ENCODE measurements at regions not wholly inside any gene's neighbourhood (a gene's known extent, or its start where the extent isn't known, plus 50 kb on each side); places are given as distances from the start of the nearest gene placed in this dataset.
A peak's percentile ranks its signal among the peaks of the same experiment; 100 is the strongest.

DNA sequence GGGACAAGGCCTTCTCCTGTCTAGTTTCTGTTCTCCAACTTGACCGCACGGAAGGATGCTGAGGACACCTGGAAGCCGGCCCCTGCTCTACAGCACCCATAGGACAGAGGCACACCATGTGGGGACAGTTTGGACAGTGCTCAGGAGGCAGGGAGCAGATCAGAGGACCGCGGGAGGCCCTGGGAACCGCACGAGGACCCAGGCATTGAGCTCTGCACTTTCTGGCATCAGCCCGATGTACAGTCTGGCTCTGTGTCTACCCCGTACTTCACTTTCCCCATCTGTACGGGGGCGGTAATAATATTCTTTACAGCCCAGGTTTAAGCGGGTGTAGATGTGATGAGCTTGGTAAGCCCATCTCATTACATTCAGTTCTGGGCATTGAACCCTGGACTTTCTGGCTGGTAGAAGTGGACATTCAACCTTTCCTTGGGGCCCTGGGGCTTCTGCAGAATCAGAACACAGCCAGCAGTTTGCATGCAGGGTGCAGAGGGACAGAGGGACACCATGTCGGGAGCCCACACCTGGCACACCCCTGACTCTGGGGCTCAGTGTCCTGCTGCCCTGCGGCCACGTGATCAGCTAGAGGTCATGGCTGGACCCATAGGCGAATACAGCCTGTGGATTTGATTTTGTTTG lies 258.7 kb downstream of the SEC14L1 start:
- FAIRE-seq: peak; percentile 34
- Histone ChIP-seq H3K79me2 (ENCODE audit: insufficient read depth, low read length) (peaks cover 82% of the 10 kb centered on the region), H3K27ac (ENCODE audit: extremely low read length, insufficient read depth, low read length) (peak overlapping the region; percentile 8), H3K9ac (ENCODE audit: insufficient read depth, low read depth, low read length) (no peak overlapping the region), H4K20me1 (ENCODE audit: insufficient read depth, low read length) (peaks cover 54% of the 10 kb centered on the region), H3K4me1 (ENCODE audit: insufficient read depth, low read length) (peaks cover 53% of the 10 kb centered on the region), H3K4me3 (replicated peaks in 1 of 3; ENCODE audit: insufficient read depth in 1 of 3, low read depth in 2 of 3, low read length in 3 of 3) (no peak overlapping the region), H2AFZ (ENCODE audit: low read length) (no peak overlapping the region), H3K9me3 (ENCODE audit: low read length) (no peaks in the 10 kb centered on the region), H3K27me3 (ENCODE audit: control insufficient read depth in 1 of 2, insufficient read depth in 2 of 2, low read length in 2 of 2) (no peaks in the 10 kb centered on the region), H3K4me2 (ENCODE audit: low read depth, low read length) (peak overlapping the region; percentile 40), H3K36me3 (replicated peaks in 1 of 2; ENCODE audit: control insufficient read depth in 1 of 2, insufficient read depth in 2 of 2, low read length in 2 of 2) (peaks cover 32 to 63% of the 10 kb centered on the region in 2 experiments; a peak in 4 of 5 replicates)
- ChIA-PET POLR2A (interaction anchor here (0.8 kb wide), 1 partner anchor 25 kb away, joined by 3 read pairs; no protein-coding TSS in a partner anchor), CTCF (ENCODE audit: low intra/inter-chr PET ratio, low total read pairs) (no interaction called here)
- DNase-seq (ENCODE audit: low spot score): no peak
- intact Hi-C loops (cut with micrococcal nuclease; ENCODE audit: unreplicated experiment): no loop called here
- in situ Hi-C loops (cut with HindIII; ENCODE audit: extremely low pct_ligation_motif_present, low pct_unique_long_range_greater_than_20kb): no loop called here
- ATAC-seq: no peak; the same call in 2 of the 3 replicates
- no TSS peak for BruUV-seq (replicated peaks)
- WGBS (ENCODE audit: low lambda C conversion rate): 87% methylated on average over 13 of the region's 16 CpGs
- TF ChIP-seq, protein P1, sequence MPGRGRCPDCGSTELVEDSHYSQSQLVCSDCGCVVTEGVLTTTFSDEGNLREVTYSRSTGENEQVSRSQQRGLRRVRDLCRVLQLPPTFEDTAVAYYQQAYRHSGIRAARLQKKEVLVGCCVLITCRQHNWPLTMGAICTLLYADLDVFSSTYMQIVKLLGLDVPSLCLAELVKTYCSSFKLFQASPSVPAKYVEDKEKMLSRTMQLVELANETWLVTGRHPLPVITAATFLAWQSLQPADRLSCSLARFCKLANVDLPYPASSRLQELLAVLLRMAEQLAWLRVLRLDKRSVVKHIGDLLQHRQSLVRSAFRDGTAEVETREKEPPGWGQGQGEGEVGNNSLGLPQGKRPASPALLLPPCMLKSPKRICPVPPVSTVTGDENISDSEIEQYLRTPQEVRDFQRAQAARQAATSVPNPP (CRISPR knock-in tag; IDR thresholded peaks at IDR 0.05): 0 out of 2 replicates have a peak, but pooled peaks have one; percentile 42
- peak; percentile 69 for TF ChIP-seq ZBTB38 (CRISPR knock-in tag; IDR thresholded peaks at IDR 0.05)
- TF ChIP-seq ZNF430 (CRISPR knock-in tag; IDR thresholded peaks at IDR 0.05): no peak
- TF ChIP-seq ZFY (CRISPR knock-in tag; IDR thresholded peaks at IDR 0.05): no peak
- peak; percentile 74 for TF ChIP-seq RBM22 (optimal IDR thresholded peaks at IDR 0.05; ENCODE audit: low read length)
- no peak for TF ChIP-seq NCOA2 (CRISPR knock-in tag; IDR thresholded peaks at IDR 0.05)
- TF ChIP-seq, protein P2, sequence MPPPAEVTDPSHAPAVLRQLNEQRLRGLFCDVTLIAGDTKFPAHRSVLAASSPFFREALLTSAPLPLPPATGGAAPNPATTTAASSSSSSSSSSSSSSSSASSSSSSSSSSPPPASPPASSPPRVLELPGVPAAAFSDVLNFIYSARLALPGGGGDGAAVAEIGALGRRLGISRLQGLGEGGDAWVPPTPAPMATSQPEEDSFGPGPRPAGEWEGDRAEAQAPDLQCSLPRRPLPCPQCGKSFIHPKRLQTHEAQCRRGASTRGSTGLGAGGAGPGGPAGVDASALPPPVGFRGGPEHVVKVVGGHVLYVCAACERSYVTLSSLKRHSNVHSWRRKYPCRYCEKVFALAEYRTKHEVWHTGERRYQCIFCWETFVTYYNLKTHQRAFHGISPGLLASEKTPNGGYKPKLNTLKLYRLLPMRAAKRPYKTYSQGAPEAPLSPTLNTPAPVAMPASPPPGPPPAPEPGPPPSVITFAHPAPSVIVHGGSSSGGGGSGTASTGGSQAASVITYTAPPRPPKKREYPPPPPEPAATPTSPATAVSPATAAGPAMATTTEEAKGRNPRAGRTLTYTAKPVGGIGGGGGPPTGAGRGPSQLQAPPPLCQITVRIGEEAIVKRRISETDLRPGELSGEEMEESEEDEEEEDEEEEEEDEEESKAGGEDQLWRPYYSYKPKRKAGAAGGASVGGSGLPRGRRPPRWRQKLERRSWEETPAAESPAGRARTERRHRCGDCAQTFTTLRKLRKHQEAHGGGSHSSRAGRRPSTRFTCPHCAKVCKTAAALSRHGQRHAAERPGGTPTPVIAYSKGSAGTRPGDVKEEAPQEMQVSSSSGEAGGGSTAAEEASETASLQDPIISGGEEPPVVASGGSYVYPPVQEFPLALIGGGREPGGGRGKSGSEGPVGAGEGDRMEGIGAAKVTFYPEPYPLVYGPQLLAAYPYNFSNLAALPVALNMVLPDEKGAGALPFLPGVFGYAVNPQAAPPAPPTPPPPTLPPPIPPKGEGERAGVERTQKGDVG (CRISPR knock-in tag; IDR thresholded peaks at IDR 0.05; ENCODE audit: borderline replicate concordance): 0 out of 2 replicates have a peak, but pooled peaks have one; percentile 44
- TF ChIP-seq ZSCAN25 (CRISPR knock-in tag; IDR thresholded peaks at IDR 0.05): 0 out of 2 replicates have a peak, but pooled peaks have one; percentile 31
- peak; percentile 38; the same call in 1 of the 2 replicates for TF ChIP-seq HNF4G (IDR thresholded peaks at IDR 0.05; ENCODE audit: borderline replicate concordance, low read depth, low read length)
- no peak for TF ChIP-seq HNF4G (CRISPR knock-in tag; IDR thresholded peaks at IDR 0.05; ENCODE audit: borderline replicate concordance, low read depth)
- TF ChIP-seq, protein P3, sequence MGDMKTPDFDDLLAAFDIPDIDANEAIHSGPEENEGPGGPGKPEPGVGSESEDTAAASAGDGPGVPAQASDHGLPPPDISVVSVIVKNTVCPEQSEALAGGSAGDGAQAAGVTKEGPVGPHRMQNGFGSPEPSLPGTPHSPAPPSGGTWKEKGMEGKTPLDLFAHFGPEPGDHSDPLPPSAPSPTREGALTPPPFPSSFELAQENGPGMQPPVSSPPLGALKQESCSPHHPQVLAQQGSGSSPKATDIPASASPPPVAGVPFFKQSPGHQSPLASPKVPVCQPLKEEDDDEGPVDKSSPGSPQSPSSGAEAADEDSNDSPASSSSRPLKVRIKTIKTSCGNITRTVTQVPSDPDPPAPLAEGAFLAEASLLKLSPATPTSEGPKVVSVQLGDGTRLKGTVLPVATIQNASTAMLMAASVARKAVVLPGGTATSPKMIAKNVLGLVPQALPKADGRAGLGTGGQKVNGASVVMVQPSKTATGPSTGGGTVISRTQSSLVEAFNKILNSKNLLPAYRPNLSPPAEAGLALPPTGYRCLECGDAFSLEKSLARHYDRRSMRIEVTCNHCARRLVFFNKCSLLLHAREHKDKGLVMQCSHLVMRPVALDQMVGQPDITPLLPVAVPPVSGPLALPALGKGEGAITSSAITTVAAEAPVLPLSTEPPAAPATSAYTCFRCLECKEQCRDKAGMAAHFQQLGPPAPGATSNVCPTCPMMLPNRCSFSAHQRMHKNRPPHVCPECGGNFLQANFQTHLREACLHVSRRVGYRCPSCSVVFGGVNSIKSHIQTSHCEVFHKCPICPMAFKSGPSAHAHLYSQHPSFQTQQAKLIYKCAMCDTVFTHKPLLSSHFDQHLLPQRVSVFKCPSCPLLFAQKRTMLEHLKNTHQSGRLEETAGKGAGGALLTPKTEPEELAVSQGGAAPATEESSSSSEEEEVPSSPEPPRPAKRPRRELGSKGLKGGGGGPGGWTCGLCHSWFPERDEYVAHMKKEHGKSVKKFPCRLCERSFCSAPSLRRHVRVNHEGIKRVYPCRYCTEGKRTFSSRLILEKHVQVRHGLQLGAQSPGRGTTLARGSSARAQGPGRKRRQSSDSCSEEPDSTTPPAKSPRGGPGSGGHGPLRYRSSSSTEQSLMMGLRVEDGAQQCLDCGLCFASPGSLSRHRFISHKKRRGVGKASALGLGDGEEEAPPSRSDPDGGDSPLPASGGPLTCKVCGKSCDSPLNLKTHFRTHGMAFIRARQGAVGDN (CRISPR knock-in tag; IDR thresholded peaks at IDR 0.05): peak; percentile 49; the same call in 1 of the 2 replicates
- TF ChIP-seq KLF16 (CRISPR knock-in tag; IDR thresholded peaks at IDR 0.05): no peak
- TF ChIP-seq EHMT2 (IDR thresholded peaks at IDR 0.05; ENCODE audit: borderline replicate concordance, low read depth, low read length): no peak
- peak; percentile 37; the same call in 1 of the 2 replicates for TF ChIP-seq NCOR1 (IDR thresholded peaks at IDR 0.05; ENCODE audit: borderline replicate concordance, low read length)
- peak; percentile 34; the same call in 1 of the 2 replicates for TF ChIP-seq PHF21A (CRISPR knock-in tag; IDR thresholded peaks at IDR 0.05)

Data from HepG2 (cell line).